ENCODE measurements at regions not wholly inside any gene's neighbourhood (a gene's known extent, or its start where the extent isn't known, plus 50 kb on each side); places are given as distances from the start of the nearest gene placed in this dataset.

GRCh38 chr2:58553522-58553921 is 312.4 kb upstream of the FANCL start:
- no peak for DNase-seq (ENCODE audit: low read depth)

- DNase-seq (ENCODE audit: low read depth) = no peak
These were observed 304.5 kb upstream of the FANCL start for GRCh38 chr2:58545300-58546280.

- no peak for DNase-seq (ENCODE audit: low read depth)
These were observed 302.3 kb upstream of the FANCL start for GRCh38 chr2:58543442-58543841.

DNA sequence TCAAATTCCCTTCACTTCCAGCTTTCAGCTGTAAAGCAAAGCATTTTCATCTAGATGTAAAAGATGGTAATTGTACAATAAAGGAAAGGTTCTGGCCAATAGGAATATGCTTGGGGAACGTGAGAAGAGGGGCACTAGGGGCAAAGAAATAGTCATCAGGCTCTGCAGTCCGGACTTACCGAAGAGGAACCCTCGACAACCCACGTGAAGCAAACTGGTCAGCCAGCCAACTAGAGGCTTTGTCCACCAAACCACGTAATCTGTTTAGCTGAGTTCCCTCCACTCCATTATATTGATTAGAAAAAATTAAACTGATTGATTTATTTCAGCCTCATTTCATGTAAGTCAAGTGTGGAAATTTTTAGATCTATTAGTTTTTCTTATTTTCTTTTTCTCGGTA is 300.4 kb upstream of the FANCL start:
- no peak for DNase-seq (ENCODE audit: low read depth)

DNA sequence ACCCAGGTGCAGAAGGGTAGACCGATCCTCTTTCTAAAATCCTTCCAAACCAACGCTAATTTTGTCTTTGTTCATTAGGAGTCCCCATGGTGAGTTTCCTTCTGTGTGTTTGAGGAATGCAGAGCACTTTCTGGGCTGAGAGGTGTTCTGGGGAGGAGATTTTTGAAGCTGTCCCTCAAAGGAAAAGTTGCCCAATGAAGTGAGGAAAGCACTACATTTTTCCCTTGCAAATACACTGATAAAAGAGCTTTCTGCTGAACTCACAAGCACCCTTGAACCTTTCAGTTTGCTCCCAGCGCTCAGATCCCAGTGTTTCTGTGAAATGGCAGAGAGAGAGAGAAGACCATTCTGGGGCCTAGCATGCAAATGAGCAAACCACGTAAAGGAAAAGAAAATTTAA is 299.6 kb upstream of the FANCL start:
- no peak for DNase-seq (ENCODE audit: low read depth)

GRCh38 chr2:58539973-58540372 is 298.8 kb upstream of the FANCL start:
- DNase-seq (ENCODE audit: low read depth) = no peak

DNA sequence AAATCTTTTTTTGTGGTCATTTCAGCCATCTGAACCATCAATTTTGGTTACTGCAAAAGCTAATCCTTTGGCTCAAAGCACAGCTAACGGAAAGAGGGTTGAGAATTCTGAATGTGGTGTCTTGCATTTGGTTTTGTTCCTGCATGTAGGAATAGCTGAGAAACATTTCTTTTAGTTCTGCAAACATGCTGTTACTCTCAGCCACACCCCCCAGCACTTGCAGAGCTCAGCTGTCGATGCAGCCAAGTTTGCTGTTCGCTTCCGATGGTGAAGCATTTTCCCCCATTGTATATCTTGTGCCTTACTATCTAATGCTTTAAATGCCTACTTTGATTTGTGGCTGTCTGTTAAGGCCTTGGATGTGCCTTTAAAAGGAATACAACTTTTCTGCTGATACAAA is 294.9 kb upstream of the FANCL start:
- no peak for DNase-seq (ENCODE audit: low read depth)

- no peak for DNase-seq (ENCODE audit: low read depth)
These were observed 294.1 kb upstream of the FANCL start for GRCh38 chr2:58535182-58535581.

- DNase-seq (ENCODE audit: low read depth) = no peak
These were observed 292.3 kb upstream of the FANCL start for GRCh38 chr2:58533376-58533775.

GRCh38 chr2:58532641-58533040 is 291.5 kb upstream of the FANCL start:
- DNase-seq (ENCODE audit: low read depth) = no peak

- DNase-seq (ENCODE audit: low read depth) = no peak
These were observed 286.5 kb upstream of the FANCL start for GRCh38 chr2:58527647-58528046.

DNA sequence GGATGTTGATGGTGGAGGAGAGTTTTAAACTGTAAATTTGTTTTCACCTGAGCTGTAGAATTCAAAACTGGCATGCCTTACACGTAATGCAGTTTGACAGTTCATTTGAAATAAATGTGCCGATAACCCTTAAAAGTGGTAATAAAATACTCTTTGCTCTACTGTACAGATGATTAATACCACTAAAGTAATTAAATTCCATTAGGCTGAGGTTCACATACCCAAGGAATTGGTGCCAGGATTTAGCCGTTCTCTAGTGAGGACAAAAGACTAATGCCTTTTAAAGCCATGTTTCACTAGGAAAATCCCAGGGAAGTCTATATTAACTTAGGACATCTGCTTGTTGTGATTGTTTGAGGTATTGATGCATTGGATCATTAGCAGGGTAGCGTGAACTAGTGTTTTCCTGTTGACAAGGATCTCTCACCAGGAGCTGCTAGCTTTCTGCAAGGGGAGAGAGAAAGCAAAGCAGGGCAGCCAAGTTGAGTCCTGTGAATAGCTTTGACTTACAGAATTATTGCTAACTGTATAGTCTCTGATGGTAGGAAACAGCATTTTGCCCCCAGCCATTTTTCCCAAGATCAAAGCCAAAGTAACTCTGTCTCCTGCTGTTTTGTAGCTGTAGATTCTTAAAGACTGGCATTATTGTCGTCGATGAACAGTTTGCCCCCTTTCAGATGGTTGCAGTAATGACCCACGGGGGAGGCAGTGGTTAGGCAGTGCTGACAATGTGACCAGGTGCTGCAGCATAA is 280.9 kb upstream of the FANCL start:
- DNase-seq (ENCODE audit: low read depth) = no peak

DNA sequence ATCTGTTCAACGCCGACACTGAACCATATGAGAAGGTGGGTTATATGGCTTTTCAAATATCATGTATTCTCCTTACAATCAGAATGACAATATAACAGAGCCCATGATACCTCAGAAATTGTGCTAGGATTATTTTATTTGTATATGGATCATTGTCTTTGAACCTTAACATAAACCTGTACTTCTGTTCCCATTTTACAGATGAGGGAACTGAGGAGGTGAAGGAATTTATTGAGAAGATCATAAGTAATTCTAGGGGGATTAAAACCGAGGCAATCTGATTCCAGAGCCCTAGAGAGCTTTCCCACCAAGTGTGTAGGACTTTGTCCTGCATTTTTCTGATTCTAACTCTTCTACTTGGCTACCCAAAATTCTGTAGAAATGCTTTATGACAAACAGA is 279.8 kb upstream of the FANCL start:
- no peak for DNase-seq (ENCODE audit: low read depth)

- no peak for DNase-seq (ENCODE audit: low read depth)
These were observed 276.8 kb upstream of the FANCL start for GRCh38 chr2:58517881-58518280.

- no peak for DNase-seq (ENCODE audit: low read depth)
These were observed 275.6 kb upstream of the FANCL start for GRCh38 chr2:58516695-58517094.

DNA sequence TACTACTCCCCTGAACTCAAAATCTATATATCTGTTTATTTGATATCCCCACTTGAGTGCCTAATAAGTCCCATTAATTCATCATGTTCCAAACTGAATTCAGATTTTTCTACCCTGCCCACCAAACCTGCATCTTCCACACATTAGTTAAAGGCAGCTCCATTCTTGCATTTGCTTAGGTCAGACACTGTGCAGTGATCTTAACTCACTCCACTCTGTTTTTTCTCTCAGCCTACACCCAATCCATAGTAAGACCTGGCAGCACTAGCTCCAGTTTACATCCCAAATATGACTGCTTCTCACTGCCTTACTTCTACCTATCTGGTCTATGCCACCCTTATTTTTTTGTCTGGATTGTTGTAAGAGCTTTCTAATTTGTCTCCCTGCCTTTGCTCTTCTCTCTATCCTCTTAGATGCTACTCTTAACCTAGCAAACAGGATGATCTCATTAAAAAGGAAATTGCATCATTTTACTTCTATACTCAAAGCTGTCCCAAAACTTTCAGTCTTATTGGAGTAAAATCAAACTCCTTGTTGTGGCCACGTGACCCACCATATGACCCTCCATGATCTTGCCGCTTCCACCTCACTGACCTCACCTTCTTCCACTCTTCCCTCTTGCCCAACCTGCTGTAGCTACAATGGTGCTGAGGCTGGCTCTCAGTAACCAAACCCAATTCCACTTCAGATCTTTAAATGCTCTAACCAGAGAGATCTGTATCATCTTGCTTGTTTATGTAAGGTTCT is 274.9 kb upstream of the FANCL start:
- no peak for DNase-seq (ENCODE audit: low read depth)

GRCh38 chr2:58514252-58514651 is 273.1 kb upstream of the FANCL start:
- no peak for DNase-seq (ENCODE audit: low read depth)

- DNase-seq (ENCODE audit: low read depth) = no peak
These were observed 271.8 kb upstream of the FANCL start for GRCh38 chr2:58512878-58513277.

DNA sequence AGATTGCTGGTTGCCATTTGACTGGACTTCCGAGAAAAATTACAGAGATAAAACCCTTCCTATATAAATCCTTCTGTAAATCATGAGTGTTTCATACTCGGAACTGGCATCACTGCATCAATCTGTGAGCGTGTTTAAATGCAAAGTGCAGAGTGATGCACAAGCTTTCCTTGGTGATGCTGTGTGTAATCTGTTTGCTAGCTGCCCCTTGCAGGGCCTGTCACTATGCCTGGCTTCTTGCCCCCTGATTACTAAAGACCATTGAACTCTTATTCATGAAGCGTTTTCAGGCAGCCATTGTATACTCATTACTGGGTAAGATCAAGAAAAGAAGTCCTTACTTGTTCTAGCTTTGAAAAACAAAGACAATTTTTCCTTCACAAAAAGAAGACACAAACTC is 266.9 kb upstream of the FANCL start:
- DNase-seq (ENCODE audit: low read depth) = no peak

DNA sequence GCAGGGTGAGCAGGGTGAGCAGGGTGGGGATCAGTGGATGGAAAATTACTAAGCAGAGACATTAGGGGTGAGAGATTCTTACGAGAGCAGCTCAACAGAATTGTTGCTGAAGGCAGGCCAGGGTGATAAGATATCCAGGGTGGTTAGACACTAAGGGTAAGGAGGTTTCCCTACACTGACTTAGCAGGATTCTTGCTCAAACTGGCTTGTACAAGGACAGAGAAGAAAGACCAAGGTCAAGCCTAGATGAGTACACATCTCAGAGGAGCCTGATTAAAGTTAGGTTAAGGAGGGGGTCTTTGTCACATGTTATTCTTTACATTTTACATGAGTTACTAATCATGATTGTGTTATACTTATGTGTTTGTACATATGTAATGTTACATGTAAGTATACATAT is 262.8 kb upstream of the FANCL start:
- no peak for DNase-seq (ENCODE audit: low read depth)

DNA sequence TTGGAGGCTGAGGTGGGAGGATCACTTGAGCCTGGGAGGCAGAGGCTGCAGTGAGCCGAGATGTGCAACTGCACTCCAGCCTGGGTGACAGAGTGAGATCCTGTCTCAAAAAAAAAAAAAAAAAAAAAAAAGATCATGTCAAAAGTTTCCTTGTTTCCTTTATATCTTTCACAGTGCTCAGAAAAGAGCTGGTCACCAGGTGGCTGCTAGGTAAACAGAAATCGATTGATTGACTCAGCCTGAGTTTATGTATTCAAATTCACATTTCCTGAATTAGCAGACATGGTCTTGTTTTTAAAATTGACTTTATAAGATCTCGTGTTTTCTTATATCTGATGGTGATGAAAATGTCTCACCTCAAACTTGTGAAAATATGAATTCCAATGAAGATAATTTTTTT is 261.8 kb upstream of the FANCL start:
- DNase-seq (ENCODE audit: low read depth) = no peak

DNA sequence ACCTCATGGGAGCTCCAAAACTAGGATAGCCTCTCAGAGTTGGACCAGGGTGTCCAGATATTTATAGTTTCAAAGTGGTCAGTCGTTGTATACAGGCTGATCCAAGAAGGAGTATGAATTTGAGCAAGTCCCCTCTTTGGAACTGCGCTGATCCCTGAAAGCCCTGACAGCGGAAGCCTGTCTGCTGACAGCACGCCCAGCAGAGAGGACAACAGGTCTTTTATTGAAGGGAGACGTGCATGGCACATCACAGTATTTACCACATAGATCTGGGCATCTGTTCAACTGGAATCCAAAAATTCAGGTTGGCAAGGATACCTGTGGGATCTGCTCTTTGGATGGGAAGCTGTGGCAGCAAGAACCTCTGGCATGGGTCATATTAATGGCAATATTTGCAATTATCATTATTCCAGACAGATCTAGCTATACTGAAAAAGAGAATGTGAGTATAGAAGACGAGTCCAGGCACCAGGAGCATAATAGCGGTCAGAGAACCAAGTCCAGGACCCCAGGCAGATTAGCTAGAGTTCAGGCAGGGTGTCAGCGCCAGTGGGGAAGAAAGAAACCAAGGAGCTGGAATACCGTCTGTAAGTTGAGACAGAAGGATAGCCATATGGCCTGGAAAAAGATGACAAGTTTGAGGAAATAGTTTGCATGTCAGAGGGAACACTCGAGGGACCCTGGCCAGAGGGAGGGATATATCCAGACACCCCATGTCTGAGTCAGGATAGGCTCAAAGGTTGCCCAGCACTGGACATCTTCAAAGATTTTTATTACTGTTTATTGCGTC is 260.4 kb upstream of the FANCL start:
- DNase-seq (ENCODE audit: low read depth) = no peak

All from activated T-cell treated with anti-CD3 and anti-CD28 coated beads for 24 hours (primary cell).